ENCODE measurements at regions not wholly inside any gene's neighbourhood (a gene's known extent, or its start where the extent isn't known, plus 50 kb on each side); places are given as distances from the start of the nearest gene placed in this dataset.

DNA sequence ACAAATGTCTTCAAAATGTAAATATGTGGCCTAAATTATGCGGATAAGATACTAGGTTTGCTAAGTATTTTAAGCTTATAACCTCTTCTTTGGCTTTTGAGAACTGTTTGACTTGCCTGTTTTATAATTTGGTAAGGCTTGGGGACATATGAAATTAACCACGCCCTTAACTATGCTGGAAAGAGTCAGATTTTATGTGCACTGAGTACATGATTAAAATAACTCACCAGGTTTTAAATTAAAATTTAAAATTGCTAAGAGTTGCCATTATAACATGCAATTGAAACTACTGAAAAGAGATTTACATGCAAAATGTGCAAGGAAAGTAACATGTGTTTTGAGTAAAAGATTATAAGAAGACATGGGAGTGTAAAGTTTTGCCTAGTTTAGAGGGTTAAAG lies 141.9 kb downstream of the WDR11 start:
- TF ChIP-seq CTCF (IDR thresholded peaks at IDR 0.05; ENCODE audit: poor library complexity) (no peak), EZH2 (IDR thresholded peaks at IDR 0.05; ENCODE audit: borderline replicate concordance) (no peak)
